ENCODE measurements at regions not wholly inside any gene's neighbourhood (a gene's known extent, or its start where the extent isn't known, plus 50 kb on each side); places are given as distances from the start of the nearest gene placed in this dataset.
"Not testable (repeated sequence)": the region's sequence is repeated elsewhere in the genome, so short reads cannot be mapped to it uniquely, and the experiment has no call there.

DNA sequence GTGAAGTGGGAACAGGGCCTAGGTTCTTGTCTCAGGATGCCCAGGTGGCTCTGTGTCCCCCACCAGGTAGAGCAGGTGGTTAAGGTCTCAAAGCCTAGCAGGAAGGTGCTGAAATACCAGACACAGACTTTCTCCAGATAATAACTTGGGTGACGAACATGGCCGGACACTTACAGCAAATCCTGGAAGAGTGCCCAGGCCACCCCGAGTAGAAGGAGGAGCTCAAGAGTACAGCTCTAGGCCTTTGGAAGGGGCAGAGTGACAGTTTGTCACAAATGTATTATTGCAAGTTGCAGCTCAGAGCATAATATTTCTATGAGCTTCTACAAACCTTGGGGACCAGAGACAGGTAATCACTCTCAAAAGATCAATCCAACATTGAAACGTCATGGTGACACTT lies 251.6 kb upstream of the SOX4 start:
- TF ChIP-seq, protein P1, sequence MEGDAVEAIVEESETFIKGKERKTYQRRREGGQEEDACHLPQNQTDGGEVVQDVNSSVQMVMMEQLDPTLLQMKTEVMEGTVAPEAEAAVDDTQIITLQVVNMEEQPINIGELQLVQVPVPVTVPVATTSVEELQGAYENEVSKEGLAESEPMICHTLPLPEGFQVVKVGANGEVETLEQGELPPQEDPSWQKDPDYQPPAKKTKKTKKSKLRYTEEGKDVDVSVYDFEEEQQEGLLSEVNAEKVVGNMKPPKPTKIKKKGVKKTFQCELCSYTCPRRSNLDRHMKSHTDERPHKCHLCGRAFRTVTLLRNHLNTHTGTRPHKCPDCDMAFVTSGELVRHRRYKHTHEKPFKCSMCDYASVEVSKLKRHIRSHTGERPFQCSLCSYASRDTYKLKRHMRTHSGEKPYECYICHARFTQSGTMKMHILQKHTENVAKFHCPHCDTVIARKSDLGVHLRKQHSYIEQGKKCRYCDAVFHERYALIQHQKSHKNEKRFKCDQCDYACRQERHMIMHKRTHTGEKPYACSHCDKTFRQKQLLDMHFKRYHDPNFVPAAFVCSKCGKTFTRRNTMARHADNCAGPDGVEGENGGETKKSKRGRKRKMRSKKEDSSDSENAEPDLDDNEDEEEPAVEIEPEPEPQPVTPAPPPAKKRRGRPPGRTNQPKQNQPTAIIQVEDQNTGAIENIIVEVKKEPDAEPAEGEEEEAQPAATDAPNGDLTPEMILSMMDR (IDR thresholded peaks at IDR 0.05; ENCODE audit: unreplicated experiment), result no peak
- no peaks in the 10 kb centered on the region for H3K27me3 Mint-ChIP-seq (ENCODE audit: insufficient read depth, unreplicated experiment)

GRCh38 chr6:21342501-21342900 lies 251.1 kb upstream of the SOX4 start:
- Mint-ChIP-seq H3K27me3 (ENCODE audit: insufficient read depth, unreplicated experiment) (no peaks in the 10 kb centered on the region), H3K36me3 (ENCODE audit: insufficient read depth, unreplicated experiment) (no peaks in the 10 kb centered on the region), H3K4me3 (ENCODE audit: unreplicated experiment) (no peak overlapping the region), H3K4me1 (ENCODE audit: insufficient read depth, unreplicated experiment) (no peaks in the 10 kb centered on the region), H3K27ac (ENCODE audit: low read depth, unreplicated experiment) (no peak overlapping the region), H3K9me3 (ENCODE audit: unreplicated experiment) (peaks cover 2% of the 10 kb centered on the region)
- TF ChIP-seq, protein P1 (IDR thresholded peaks at IDR 0.05; ENCODE audit: unreplicated experiment), result no peak
- no TSS peak for BruUV-seq (replicated peaks)
- intact Hi-C loops (cut with micrococcal nuclease), result no loop called here
- no peak for DNase-seq (ENCODE audit: unreplicated experiment)
- POLR2A ChIA-PET, result no interaction called here
- CTCF ChIA-PET, result interaction anchor here (0.9 kb wide), 1 partner anchor 199 kb away, joined by 4 read pairs; no protein-coding TSS in a partner anchor

More for the DNA sequence above, 251.6 kb upstream of the SOX4 start:
- Mint-ChIP-seq H3K9me3 (ENCODE audit: unreplicated experiment) (peaks cover 7% of the 10 kb centered on the region), H3K27ac (ENCODE audit: low read depth, unreplicated experiment) (no peak overlapping the region), H3K36me3 (ENCODE audit: insufficient read depth, unreplicated experiment) (no peaks in the 10 kb centered on the region), H3K4me3 (ENCODE audit: unreplicated experiment) (no peak overlapping the region), H3K4me1 (ENCODE audit: insufficient read depth, unreplicated experiment) (no peaks in the 10 kb centered on the region)
- BruUV-seq (replicated peaks), result no TSS peak
- DNase-seq (ENCODE audit: unreplicated experiment), result no peak
- CTCF ChIA-PET, result interaction anchor here (0.9 kb wide), 1 partner anchor 199 kb away, joined by 4 read pairs; no protein-coding TSS in a partner anchor
- POLR2A ChIA-PET, result no interaction called here
- intact Hi-C loops (cut with micrococcal nuclease), result no loop called here

- H3K4me3 Mint-ChIP-seq (ENCODE audit: unreplicated experiment); H3K27ac Mint-ChIP-seq (ENCODE audit: low read depth, unreplicated experiment); CTCF ChIA-PET; POLR2A ChIA-PET; H3K4me1 Mint-ChIP-seq (ENCODE audit: insufficient read depth, unreplicated experiment); H3K36me3 Mint-ChIP-seq (ENCODE audit: insufficient read depth, unreplicated experiment); BruUV-seq (replicated peaks); DNase-seq (ENCODE audit: unreplicated experiment); H3K9me3 Mint-ChIP-seq (ENCODE audit: unreplicated experiment); H3K27me3 Mint-ChIP-seq (ENCODE audit: insufficient read depth, unreplicated experiment): not testable (repeated sequence)
- intact Hi-C loops (cut with micrococcal nuclease), result loop anchor here (5.0 kb wide), 1 partner anchor 783 kb away; no protein-coding TSS in a partner anchor
Observed at GRCh38 chr6:21345704-21346103, 247.8 kb upstream of the SOX4 start.

DNA sequence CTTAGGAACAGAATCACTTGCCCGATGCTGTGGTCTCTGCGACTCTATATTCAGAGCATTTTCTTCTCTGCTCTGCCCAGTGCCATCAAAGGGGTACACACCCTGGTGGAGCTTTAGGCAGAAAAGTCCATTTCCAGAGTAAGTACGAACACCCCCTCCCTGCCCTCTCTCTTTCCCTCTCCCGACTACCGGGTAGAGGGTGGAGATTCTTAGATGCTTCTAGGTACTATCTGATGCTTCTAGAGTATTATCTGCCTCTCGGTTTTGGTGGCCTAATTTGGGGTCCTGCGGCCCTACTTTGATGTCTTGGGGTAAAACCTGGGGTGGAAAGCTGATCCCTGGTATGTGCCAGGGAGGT lies 245.4 kb upstream of the SOX4 start:
- no peak overlapping the region for H3K4me3 Mint-ChIP-seq (ENCODE audit: unreplicated experiment)
- H3K27me3 Mint-ChIP-seq (ENCODE audit: insufficient read depth, unreplicated experiment), result no peaks in the 10 kb centered on the region
- H3K36me3 Mint-ChIP-seq (ENCODE audit: insufficient read depth, unreplicated experiment), result no peaks in the 10 kb centered on the region
- ChIA-PET POLR2A (interaction anchor here (0.5 to 0.6 kb wide), 2 partner anchors 434 to 1395 kb away, joined by 3 to 5 read pairs; no protein-coding TSS in a partner anchor), CTCF (interaction anchor here (0.6 kb wide), 1 partner anchor 693 kb away, joined by 3 read pairs; no protein-coding TSS in a partner anchor)
- TF ChIP-seq, protein P1 (IDR thresholded peaks at IDR 0.05; ENCODE audit: unreplicated experiment), result no peak
- no TSS peak for BruUV-seq (replicated peaks)
- no peaks in the 10 kb centered on the region for H3K9me3 Mint-ChIP-seq (ENCODE audit: unreplicated experiment)
- no peaks in the 10 kb centered on the region for H3K4me1 Mint-ChIP-seq (ENCODE audit: insufficient read depth, unreplicated experiment)
- DNase-seq (ENCODE audit: unreplicated experiment), result no peak
- no peak overlapping the region for H3K27ac Mint-ChIP-seq (ENCODE audit: low read depth, unreplicated experiment)
- intact Hi-C loops (cut with micrococcal nuclease), result loop anchor here (5.0 kb wide), 1 partner anchor 786 kb away; no protein-coding TSS in a partner anchor

Data from MCF 10A (cell line).